Keratinocyte (primary cell): ENCODE measurements at regions not wholly inside any gene's neighbourhood (a gene's known extent, or its start where the extent isn't known, plus 50 kb on each side); places are given as distances from the start of the nearest gene placed in this dataset.

Experiments used
- DNase-seq: peaks from one replicate; pipeline ENCODE4 v3.0.0-alpha.2; 2011; ENCODE audit warnings: low read depth, missing footprints, low spot score
- FAIRE-seq: peaks from 2 replicates; lab custom pipeline; 2011; peaks lifted over from hg19 to GRCh38; lab: Jason Lieb, UNC
- H2AFZ ChIP-seq: 2 replicates; pipeline ENCODE4 v1.6.0; 2012; ENCODE audit warnings: low read length, control low read depth, inconsistent platforms; ENCODE audit not compliant: control insufficient read depth
- H3K27ac ChIP-seq: 2 replicates; pipeline ENCODE4 v1.5.1; 2011; ENCODE audit warnings: low read length; ENCODE audit not compliant: control insufficient read depth, insufficient read depth
- H3K27me3 ChIP-seq: 3 replicates; pipeline ENCODE4 v1.6.0; 2011; ENCODE audit warnings: low read length; ENCODE audit not compliant: control insufficient read depth, insufficient read depth; ENCODE audit errors: extremely low read depth
- H3K36me3 ChIP-seq, 2 experiments: 2 replicates in 1 of 2; 3 replicates in 1 of 2; pipeline ENCODE4 v1.5.1; 2011; ENCODE audit warnings: low read length in 2 of 2, mild to moderate bottlenecking in 1 of 2; ENCODE audit not compliant: control insufficient read depth in 2 of 2, insufficient read depth in 2 of 2; ENCODE audit errors: extremely low read depth in 1 of 2
- H3K4me1 ChIP-seq: 3 replicates; pipeline ENCODE4 v1.5.1; 2011; ENCODE audit warnings: low read length; ENCODE audit not compliant: control insufficient read depth, insufficient read depth; ENCODE audit errors: extremely low read depth
- H3K4me2 ChIP-seq: 3 replicates; pipeline ENCODE4 v1.6.0; 2011; ENCODE audit warnings: low read depth, low read length; ENCODE audit not compliant: control insufficient read depth, insufficient read depth; ENCODE audit errors: extremely low read depth
- H3K4me3 ChIP-seq, 3 experiments: fragments of 200-600 bp in 1 of 3; sonication (generic) in 1 of 3; 2 replicates in 2 of 3; 3 replicates in 1 of 3; pipeline ENCODE4 v1.5.1; 2011 to 2016; ENCODE audit warnings: low read length in 3 of 3, mild to moderate bottlenecking in 3 of 3, control low read depth in 2 of 3, inconsistent platforms in 1 of 3, low read depth in 1 of 3, mixed read lengths in 1 of 3, mixed run types in 1 of 3, moderate library complexity in 1 of 3; ENCODE audit not compliant: control insufficient read depth in 2 of 3, insufficient read depth in 2 of 3; ENCODE audit errors: extremely low read depth in 1 of 3
- H3K79me2 ChIP-seq: 2 replicates; pipeline ENCODE4 v1.6.0; 2012; ENCODE audit warnings: low read length; ENCODE audit not compliant: control insufficient read depth, insufficient read depth
- H3K9ac ChIP-seq: 3 replicates; pipeline ENCODE4 v1.6.0; 2011; ENCODE audit warnings: low read length; ENCODE audit not compliant: control insufficient read depth, insufficient read depth; ENCODE audit errors: extremely low read depth
- H3K9me1 ChIP-seq: 3 replicates; pipeline ENCODE4 v1.6.0; 2011; ENCODE audit warnings: low read length; ENCODE audit not compliant: control insufficient read depth, insufficient read depth; ENCODE audit errors: extremely low read depth
- H3K9me3 ChIP-seq: 2 replicates; pipeline ENCODE4 v1.5.1; 2012; ENCODE audit warnings: low read depth, low read length; ENCODE audit not compliant: control insufficient read depth
- H4K20me1 ChIP-seq: 3 replicates; pipeline ENCODE4 v1.6.0; 2011; ENCODE audit warnings: low read length; ENCODE audit not compliant: control insufficient read depth, insufficient read depth; ENCODE audit errors: extremely low read depth
- CTCF ChIP-seq, 3 experiments: IDR thresholded peaks in 1 of 3; conservative IDR thresholded peaks in 1 of 3; optimal IDR thresholded peaks in 1 of 3; 2 replicates in 2 of 3; 3 replicates in 1 of 3; pipeline versions ENCODE3 to v1.5.1; 2011; ENCODE audit warnings: low read length in 3 of 3, mild to moderate bottlenecking in 3 of 3, moderate library complexity in 2 of 3, control low read depth in 1 of 3, inconsistent platforms in 1 of 3; ENCODE audit not compliant: insufficient read depth in 2 of 3; ENCODE audit errors: extremely low read depth in 1 of 3
- EZH2 ChIP-seq: IDR thresholded peaks from one replicate; pipeline ENCODE4 v1.6.1; 2012; ENCODE audit warnings: inconsistent platforms, mild to moderate bottlenecking, low read length, moderate library complexity
- dilution Hi-C: fragments of 300-500 bp; cut with MboI; formaldehyde crosslinking; loops from one replicate; pipeline ENCODE4 v1.7.0; 2020; ENCODE audit warnings: low sequenced_read_pairs; ENCODE audit not compliant: extremely low pct_ligation_motif_present

GRCh38 chr7:124308384-124308783 lies 275.5 kb upstream of the TMEM229A start:
- no peaks in the 10 kb centered on the region for H4K20me1 ChIP-seq
- no peaks in the 10 kb centered on the region for H3K79me2 ChIP-seq
- H3K9me3 ChIP-seq: no peaks in the 10 kb centered on the region
- no peaks in the 10 kb centered on the region for H3K9me1 ChIP-seq
- DNase-seq: no peak
- no peak overlapping the region for H2AFZ ChIP-seq
- no peak for TF ChIP-seq CTCF (optimal IDR thresholded peaks at IDR 0.05 in 1 of 3, IDR thresholded peaks at IDR 0.05 in 1 of 3, conservative IDR thresholded peaks at IDR 0.05 in 1 of 3; ENCODE audit: extremely low read depth in 1 of 3, insufficient read depth in 2 of 3, low read length in 3 of 3)
- no peak for TF ChIP-seq EZH2
- no peaks in the 10 kb centered on the region for H3K27me3 ChIP-seq
- H3K4me2 ChIP-seq: no peak overlapping the region
- no peak overlapping the region for H3K4me3 ChIP-seq
- H3K36me3 ChIP-seq: no peaks in the 10 kb centered on the region
- no peak for FAIRE-seq
- no peaks in the 10 kb centered on the region for H3K4me1 ChIP-seq
- H3K27ac ChIP-seq: no peak overlapping the region
- dilution Hi-C loops: no loop called here
- no peak overlapping the region for H3K9ac ChIP-seq

GRCh38 chr7:124295289-124295688 lies 262.4 kb upstream of the TMEM229A start:
- no peaks in the 10 kb centered on the region for H3K36me3 ChIP-seq
- no peaks in the 10 kb centered on the region for H3K9me1 ChIP-seq
- H3K4me2 ChIP-seq: no peak overlapping the region
- no peaks in the 10 kb centered on the region for H3K27me3 ChIP-seq
- no peaks in the 10 kb centered on the region for H3K4me1 ChIP-seq
- no peak for FAIRE-seq
- no peak overlapping the region for H2AFZ ChIP-seq
- H3K27ac ChIP-seq: no peak overlapping the region
- no peak for DNase-seq
- TF ChIP-seq CTCF (optimal IDR thresholded peaks at IDR 0.05 in 1 of 3, IDR thresholded peaks at IDR 0.05 in 1 of 3, conservative IDR thresholded peaks at IDR 0.05 in 1 of 3; ENCODE audit: extremely low read depth in 1 of 3, insufficient read depth in 2 of 3, low read length in 3 of 3): no peak
- TF ChIP-seq EZH2: no peak
- no peak overlapping the region for H3K4me3 ChIP-seq
- dilution Hi-C loops: no loop called here
- no peak overlapping the region for H3K9ac ChIP-seq
- no peaks in the 10 kb centered on the region for H3K79me2 ChIP-seq
- H3K9me3 ChIP-seq: no peaks in the 10 kb centered on the region
- H4K20me1 ChIP-seq: no peaks in the 10 kb centered on the region
